GM12891 (cell line): ENCODE measurements at regions not wholly inside any gene's neighbourhood (a gene's known extent, or its start where the extent isn't known, plus 50 kb on each side); places are given as distances from the start of the nearest gene placed in this dataset.

ENCODE experiments used
- PAX5 ChIP-seq: IDR thresholded peaks from 2 replicates; pipeline ENCODE4 v1.6.1; 2011; ENCODE audit warnings: low read length, moderate library complexity, mild to moderate bottlenecking; ENCODE audit not compliant: insufficient read depth, severe bottlenecking
- POLR2A ChIP-seq: IDR thresholded peaks from 2 replicates; pipeline ENCODE4 v1.6.1; 2011; ENCODE audit warnings: low read depth, low read length, control low read depth
- POLR2AphosphoS5 ChIP-seq: IDR thresholded peaks from 2 replicates; pipeline ENCODE4 v1.6.1; 2011; ENCODE audit warnings: low read depth, low read length, control low read depth
- POU2F2 ChIP-seq: IDR thresholded peaks from 2 replicates; pipeline ENCODE4 v1.6.1; 2011; ENCODE audit warnings: low read depth, mild to moderate bottlenecking, control low read depth, low read length, moderate library complexity
- TAF1 ChIP-seq: IDR thresholded peaks from 2 replicates; pipeline ENCODE4 v1.6.1; 2011; ENCODE audit warnings: low read depth, low read length, control low read depth

- TF ChIP-seq POLR2A (no peak), POLR2AphosphoS5 (no peak), TAF1 (no peak), PAX5 (no peak), POU2F2 (no peak)
Measured at GRCh38 chr5:28164568-28164967, 1126.2 kb upstream of the CDH9 start.
